Activated CD8-positive, alpha-beta T cell treated with anti-CD3 and anti-CD28 coated beads for 36 hours (primary cell): ENCODE measurements at regions not wholly inside any gene's neighbourhood (a gene's known extent, or its start where the extent isn't known, plus 50 kb on each side); places are given as distances from the start of the nearest gene placed in this dataset.

Source experiments
- ATAC-seq: fragments of 200-7000 bp; cut with Tn5 transposase; one replicate; pipeline ENCODE4 v1.10.0; 2021; ENCODE audit warnings: mild to moderate bottlenecking, moderate library complexity
- CTCF ChIA-PET: fragments of 350-600 bp; sonication (Branson Sonifier 250); formaldehyde crosslinking; loops from one replicate; lab custom pipeline; 2021; ENCODE audit warnings: antibody characterized with exemption; lab: Charles Lee
- POLR2A ChIA-PET: fragments of 350-600 bp; sonication (Branson Sonifier 250); formaldehyde crosslinking; loops from one replicate; lab custom pipeline; 2021; ENCODE audit warnings: antibody characterized with exemption; lab: Charles Lee
- DNase-seq: peaks from one replicate; pipeline ENCODE4 v3.0.0-alpha.2; 2020
- H3K27ac Mint-ChIP-seq: one replicate; pipeline ENCODE4 v1.8.0; 2021; ENCODE audit warnings: mild to moderate bottlenecking, mixed read lengths
- H3K27me3 Mint-ChIP-seq: one replicate; pipeline ENCODE4 v1.8.0; 2021; ENCODE audit warnings: mixed read lengths
- H3K36me3 Mint-ChIP-seq: one replicate; pipeline ENCODE4 v1.8.0; 2021; ENCODE audit warnings: low read depth, mixed read lengths
- H3K4me1 Mint-ChIP-seq: one replicate; pipeline ENCODE4 v1.8.0; 2021; ENCODE audit warnings: low read depth, mixed read lengths
- H3K4me3 Mint-ChIP-seq: one replicate; pipeline ENCODE4 v1.8.0; 2021; ENCODE audit warnings: mild to moderate bottlenecking, moderate library complexity, mixed read lengths
- H3K9me3 Mint-ChIP-seq: one replicate; pipeline ENCODE4 v1.8.0; 2021; ENCODE audit warnings: mixed read lengths
- CTCF ChIP-seq: fragments of 200-600 bp; IDR thresholded peaks from one replicate; pipeline ENCODE4 v1.8.0; 2022; ENCODE audit warnings: antibody characterized with exemption, mild to moderate bottlenecking
- intact Hi-C: fragments of 100-400 bp; cut with micrococcal nuclease; formaldehyde crosslinking; loops from one replicate; pipeline ENCODE4 v1.10.0; 2022

- no peak for DNase-seq
- H3K27me3 Mint-ChIP-seq: no peaks in the 10 kb centered on the region
- H3K36me3 Mint-ChIP-seq: no peaks in the 10 kb centered on the region
- no peaks in the 10 kb centered on the region for H3K4me1 Mint-ChIP-seq
- no peak for ATAC-seq
- CTCF ChIA-PET: no interaction called here
- POLR2A ChIA-PET: no interaction called here
- no peak overlapping the region for H3K27ac Mint-ChIP-seq
- H3K4me3 Mint-ChIP-seq: no peak overlapping the region
- TF ChIP-seq CTCF: no peak
- intact Hi-C loops: no loop called here
- peaks cover 10% of the 10 kb centered on the region for H3K9me3 Mint-ChIP-seq
Measured at GRCh38 chr6:22621701-22622100, 52.3 kb downstream of the HDGFL1 start.

DNA sequence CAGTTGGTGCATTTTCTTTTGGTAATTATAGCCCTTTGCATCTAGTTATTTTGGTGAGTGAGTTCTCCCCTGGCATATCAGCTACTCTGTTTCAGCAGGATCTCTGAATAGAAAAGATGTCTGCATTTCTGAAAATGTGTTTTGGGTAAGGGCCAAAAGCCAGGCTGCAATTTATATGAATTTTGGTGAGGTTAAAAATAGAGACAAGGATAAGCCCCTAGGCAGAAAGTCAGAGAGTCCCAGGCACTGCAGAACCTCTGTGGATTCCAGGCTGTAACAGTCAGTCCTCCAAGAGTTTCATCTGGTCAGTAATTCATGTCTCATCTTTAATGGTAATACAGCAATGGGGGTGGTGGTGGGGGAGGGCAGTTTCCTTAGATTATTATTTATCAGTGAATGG, 53.0 kb downstream of the HDGFL1 start:
- no peak overlapping the region for H3K27ac Mint-ChIP-seq
- TF ChIP-seq CTCF: no peak
- intact Hi-C loops: no loop called here

DNA sequence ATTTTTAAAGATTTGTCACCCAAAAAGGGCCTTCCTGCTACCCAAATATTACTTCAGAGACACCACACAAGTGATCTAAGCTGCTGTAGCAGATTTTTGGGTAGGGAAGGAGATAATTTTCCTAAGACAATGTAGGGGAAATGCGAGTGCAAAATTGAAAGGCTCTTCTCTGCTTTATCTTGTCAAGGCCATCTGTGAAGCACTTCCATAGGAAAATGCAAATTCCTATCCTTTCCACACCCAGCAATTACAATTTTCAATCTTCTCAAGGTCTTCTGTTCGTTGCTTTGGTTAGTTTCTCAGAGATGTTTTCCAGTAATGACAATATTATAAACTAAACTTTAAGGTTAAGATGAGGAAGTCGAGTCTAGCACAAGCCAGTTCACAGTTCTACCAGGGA, 53.4 kb downstream of the HDGFL1 start:
- Mint-ChIP-seq H3K4me3 (no peak overlapping the region), H3K27me3 (no peaks in the 10 kb centered on the region), H3K27ac (no peak overlapping the region), H3K4me1 (no peaks in the 10 kb centered on the region), H3K36me3 (no peaks in the 10 kb centered on the region), H3K9me3 (peaks cover 11% of the 10 kb centered on the region)
- intact Hi-C loops: no loop called here
- DNase-seq: no peak
- no peak for ATAC-seq
- ChIA-PET CTCF (no interaction called here), POLR2A (no interaction called here)
- TF ChIP-seq CTCF: no peak

More for the DNA sequence above, 53.0 kb downstream of the HDGFL1 start:
- ATAC-seq (no peak), DNase-seq (no peak)
- Mint-ChIP-seq H3K4me1 (no peaks in the 10 kb centered on the region), H3K4me3 (no peak overlapping the region), H3K9me3 (peaks cover 13% of the 10 kb centered on the region), H3K36me3 (no peaks in the 10 kb centered on the region), H3K27me3 (no peaks in the 10 kb centered on the region)
- ChIA-PET POLR2A (no interaction called here), CTCF (no interaction called here)

DNA sequence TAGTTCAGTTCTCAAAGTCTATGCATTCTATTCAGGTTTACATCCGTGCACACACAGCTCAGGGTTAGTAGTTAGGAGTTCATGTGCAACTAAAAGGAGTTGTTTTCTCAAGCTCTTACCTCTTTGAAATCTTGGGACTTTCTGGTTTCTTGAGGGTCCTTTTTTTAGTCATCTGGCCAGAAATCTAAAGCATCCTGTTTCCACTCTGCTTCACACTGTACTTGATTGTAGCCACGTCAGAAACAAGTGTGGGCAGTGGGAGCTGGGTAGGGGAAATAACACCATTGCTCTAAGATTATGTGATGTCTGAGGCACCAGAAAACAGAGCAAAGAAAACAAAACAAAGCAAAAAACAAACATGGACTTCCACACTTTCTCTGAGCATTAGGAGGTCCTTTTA, 58.3 kb downstream of the HDGFL1 start:
- no peak overlapping the region for H3K27ac Mint-ChIP-seq
- no peaks in the 10 kb centered on the region for H3K4me1 Mint-ChIP-seq
- no peak for TF ChIP-seq CTCF
- H3K36me3 Mint-ChIP-seq: no peaks in the 10 kb centered on the region
- ATAC-seq (no peak), DNase-seq (no peak)
- intact Hi-C loops: no loop called here
- no peak overlapping the region for H3K4me3 Mint-ChIP-seq
- peaks cover 6% of the 10 kb centered on the region for H3K9me3 Mint-ChIP-seq
- POLR2A ChIA-PET: no interaction called here
- CTCF ChIA-PET: no interaction called here
- no peaks in the 10 kb centered on the region for H3K27me3 Mint-ChIP-seq

- TF ChIP-seq CTCF: no peak
- Mint-ChIP-seq H3K4me1 (no peaks in the 10 kb centered on the region), H3K9me3 (peaks cover 6% of the 10 kb centered on the region), H3K36me3 (no peaks in the 10 kb centered on the region), H3K27ac (no peak overlapping the region), H3K4me3 (no peak overlapping the region), H3K27me3 (peaks cover 2% of the 10 kb centered on the region)
- CTCF ChIA-PET: no interaction called here
- DNase-seq: no peak
- POLR2A ChIA-PET: no interaction called here
- intact Hi-C loops: no loop called here
- ATAC-seq: no peak
Measured at GRCh38 chr6:22631091-22631490, 61.7 kb downstream of the HDGFL1 start.
